ENCODE measurements at regions not wholly inside any gene's neighbourhood (a gene's known extent, or its start where the extent isn't known, plus 50 kb on each side); places are given as distances from the start of the nearest gene placed in this dataset.

DNA sequence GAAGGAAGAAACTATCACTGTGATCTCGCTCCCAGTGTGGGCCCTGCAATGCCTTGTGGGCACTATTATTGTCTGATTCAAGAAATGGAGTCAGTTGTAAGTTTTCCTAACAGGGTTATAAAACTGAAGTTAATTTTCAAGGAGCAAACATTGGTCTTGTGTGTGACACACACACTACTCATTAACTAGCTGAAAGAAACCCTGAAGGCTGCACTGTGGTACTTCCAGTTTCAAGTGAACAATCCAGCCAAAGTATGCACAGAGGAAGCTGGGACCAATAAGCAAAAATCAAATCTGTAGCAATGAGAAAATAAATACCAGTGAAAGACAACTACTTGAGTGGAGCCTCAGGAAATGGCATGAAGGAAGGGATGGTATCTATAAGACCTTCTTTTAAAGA is 506.6 kb upstream of the POT1 start:
- Histone ChIP-seq H3K36me3 (no peaks in the 10 kb centered on the region), H3K4me3 (no peak overlapping the region), H3K27ac (no peak overlapping the region), H3K27me3 (no peaks in the 10 kb centered on the region), H3K9me3 (no peaks in the 10 kb centered on the region), H3K4me1 (no peaks in the 10 kb centered on the region)
- intact Hi-C loops (cut with DNase I): no loop called here
- DNase-seq (no peak), ATAC-seq (no peak)
- TF ChIP-seq, protein P1, sequence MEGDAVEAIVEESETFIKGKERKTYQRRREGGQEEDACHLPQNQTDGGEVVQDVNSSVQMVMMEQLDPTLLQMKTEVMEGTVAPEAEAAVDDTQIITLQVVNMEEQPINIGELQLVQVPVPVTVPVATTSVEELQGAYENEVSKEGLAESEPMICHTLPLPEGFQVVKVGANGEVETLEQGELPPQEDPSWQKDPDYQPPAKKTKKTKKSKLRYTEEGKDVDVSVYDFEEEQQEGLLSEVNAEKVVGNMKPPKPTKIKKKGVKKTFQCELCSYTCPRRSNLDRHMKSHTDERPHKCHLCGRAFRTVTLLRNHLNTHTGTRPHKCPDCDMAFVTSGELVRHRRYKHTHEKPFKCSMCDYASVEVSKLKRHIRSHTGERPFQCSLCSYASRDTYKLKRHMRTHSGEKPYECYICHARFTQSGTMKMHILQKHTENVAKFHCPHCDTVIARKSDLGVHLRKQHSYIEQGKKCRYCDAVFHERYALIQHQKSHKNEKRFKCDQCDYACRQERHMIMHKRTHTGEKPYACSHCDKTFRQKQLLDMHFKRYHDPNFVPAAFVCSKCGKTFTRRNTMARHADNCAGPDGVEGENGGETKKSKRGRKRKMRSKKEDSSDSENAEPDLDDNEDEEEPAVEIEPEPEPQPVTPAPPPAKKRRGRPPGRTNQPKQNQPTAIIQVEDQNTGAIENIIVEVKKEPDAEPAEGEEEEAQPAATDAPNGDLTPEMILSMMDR (IDR thresholded peaks at IDR 0.05): no peak

DNA sequence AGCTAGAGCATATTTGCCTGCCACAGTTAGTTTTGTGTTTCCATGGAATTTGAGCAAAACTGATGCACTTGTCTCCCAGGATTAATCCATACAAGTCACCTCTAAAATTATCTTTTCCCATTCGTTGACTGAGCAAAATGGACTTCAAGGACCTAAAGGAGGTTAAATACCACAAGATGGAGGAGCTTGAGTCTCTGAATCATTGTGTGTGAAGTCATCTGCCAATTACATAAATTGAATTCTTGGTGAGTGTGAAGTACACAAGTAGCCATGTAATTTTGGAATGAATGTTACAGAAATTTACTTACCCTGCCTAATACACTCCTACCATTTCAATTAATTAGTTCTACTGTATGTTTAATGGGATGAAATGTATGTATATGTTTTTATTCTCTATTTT is 501.7 kb upstream of the POT1 start:
- DNase-seq (no peak), ATAC-seq (no peak)
- TF ChIP-seq, protein P1 (IDR thresholded peaks at IDR 0.05): no peak
- Histone ChIP-seq H3K9me3 (no peaks in the 10 kb centered on the region), H3K36me3 (no peaks in the 10 kb centered on the region), H3K27ac (no peak overlapping the region), H3K4me1 (no peaks in the 10 kb centered on the region), H3K4me3 (no peak overlapping the region), H3K27me3 (no peaks in the 10 kb centered on the region)
- intact Hi-C loops (cut with DNase I): no loop called here

DNA sequence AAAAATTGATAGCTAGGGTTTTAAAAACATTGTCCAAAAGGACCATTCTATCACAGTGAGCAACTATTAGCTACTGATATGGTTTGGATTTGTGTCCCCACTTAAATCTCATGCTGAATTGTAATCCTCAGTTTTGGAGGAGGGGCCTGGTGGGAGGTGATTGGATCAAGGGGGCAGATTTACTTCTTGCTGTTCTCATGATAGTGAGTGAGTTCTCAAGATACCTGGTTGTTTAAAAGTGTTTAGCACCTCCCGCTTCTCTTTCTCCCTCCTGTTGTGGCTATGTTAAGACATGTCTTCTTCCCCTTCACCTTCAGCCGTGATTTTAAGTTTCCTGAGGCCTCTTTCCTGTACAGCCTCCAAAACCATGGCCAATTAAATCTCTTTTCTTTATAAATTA is 500.4 kb upstream of the POT1 start:
- Histone ChIP-seq H3K9me3 (no peaks in the 10 kb centered on the region), H3K4me1 (no peaks in the 10 kb centered on the region), H3K27ac (no peak overlapping the region), H3K4me3 (no peak overlapping the region), H3K27me3 (no peaks in the 10 kb centered on the region), H3K36me3 (no peaks in the 10 kb centered on the region)
- no peak for ATAC-seq
- intact Hi-C loops (cut with DNase I): no loop called here
- TF ChIP-seq, protein P1 (IDR thresholded peaks at IDR 0.05): no peak
- no peak for DNase-seq

DNA sequence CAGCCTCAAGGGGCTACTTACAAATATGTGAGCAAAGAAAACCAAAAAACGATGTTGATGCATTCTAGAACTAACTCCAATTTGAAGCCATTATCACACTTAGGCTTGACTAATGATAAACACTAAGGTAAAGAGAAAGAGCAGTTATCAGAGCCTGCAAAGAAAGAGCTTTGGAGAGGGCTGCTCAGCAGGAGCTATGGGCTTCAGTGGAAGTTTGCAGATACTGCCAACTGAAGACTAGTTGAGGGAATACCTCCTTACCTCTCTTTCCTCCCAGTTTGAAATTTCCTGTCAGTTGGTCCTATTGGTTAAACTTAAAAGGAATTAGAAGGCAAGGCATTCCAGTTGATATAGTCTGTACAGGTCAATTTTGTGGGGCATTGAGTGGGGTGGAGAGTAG is 498.1 kb upstream of the POT1 start:
- H3K27me3 ChIP-seq: no peaks in the 10 kb centered on the region
- H3K4me3 ChIP-seq: no peak overlapping the region
- ATAC-seq: no peak
- no peaks in the 10 kb centered on the region for H3K4me1 ChIP-seq
- TF ChIP-seq, protein P1 (IDR thresholded peaks at IDR 0.05): no peak
- intact Hi-C loops (cut with DNase I): no loop called here
- no peaks in the 10 kb centered on the region for H3K9me3 ChIP-seq
- no peak overlapping the region for H3K27ac ChIP-seq
- no peaks in the 10 kb centered on the region for H3K36me3 ChIP-seq
- DNase-seq: no peak

DNA sequence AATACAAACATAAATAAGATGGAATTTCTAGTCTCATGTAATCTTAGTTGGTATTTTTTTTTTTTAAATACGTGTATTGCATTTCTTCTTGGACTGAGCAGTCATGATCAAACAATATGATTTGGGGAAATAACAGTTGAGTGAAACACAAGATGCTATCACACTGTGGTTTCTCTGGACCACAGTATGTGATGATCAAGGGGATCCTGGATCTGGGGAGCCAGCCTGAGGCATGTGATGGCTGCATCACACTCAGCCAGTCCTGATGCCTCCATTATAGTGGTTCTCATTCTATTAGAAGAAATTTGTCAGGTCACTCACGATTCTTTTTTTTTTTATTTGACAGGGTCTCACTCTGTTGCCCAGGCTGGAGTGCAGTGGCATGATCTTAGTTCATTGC is 495.9 kb upstream of the POT1 start:
- no peaks in the 10 kb centered on the region for H3K4me1 ChIP-seq

More for the DNA sequence above, 495.9 kb upstream of the POT1 start:
- intact Hi-C loops (cut with DNase I): no loop called here
- Histone ChIP-seq H3K36me3 (no peaks in the 10 kb centered on the region), H3K4me3 (no peak overlapping the region), H3K9me3 (peaks cover 0 to 11% of the 10 kb centered on the region in 2 donors), H3K27ac (no peak overlapping the region), H3K27me3 (no peaks in the 10 kb centered on the region)
- ATAC-seq (no peak), DNase-seq (no peak)
- TF ChIP-seq, protein P1 (IDR thresholded peaks at IDR 0.05): no peak
